Osteoblast (primary cell): ENCODE measurements at regions not wholly inside any gene's neighbourhood (a gene's known extent, or its start where the extent isn't known, plus 50 kb on each side); places are given as distances from the start of the nearest gene placed in this dataset.

Source experiments
- DNase-seq: peaks from one replicate; pipeline ENCODE4 v3.0.0; 2011; ENCODE audit warnings: low spot score, mixed read lengths; ENCODE audit not compliant: insufficient read length; ENCODE audit errors: missing footprints
- H2AFZ ChIP-seq: 2 replicates; pipeline ENCODE4 v1.6.0; 2011; ENCODE audit warnings: mild to moderate bottlenecking, low read length
- H3K27ac ChIP-seq: 2 replicates; pipeline ENCODE4 v1.5.1; 2011; ENCODE audit warnings: mild to moderate bottlenecking, low read depth, low read length, moderate library complexity
- H3K27me3 ChIP-seq: 2 replicates; pipeline ENCODE4 v1.6.0; 2012; ENCODE audit warnings: mild to moderate bottlenecking, control low read depth, inconsistent platforms, low read length, moderate library complexity; ENCODE audit not compliant: insufficient read depth
- H3K36me3 ChIP-seq: 2 replicates; pipeline ENCODE4 v1.5.1; 2011; ENCODE audit warnings: mild to moderate bottlenecking, low read length, control low read depth, moderate library complexity; ENCODE audit not compliant: insufficient read depth
- H3K4me1 ChIP-seq: 2 replicates; pipeline ENCODE4 v1.5.1; 2011; ENCODE audit warnings: mild to moderate bottlenecking, low read length, control low read depth, moderate library complexity; ENCODE audit not compliant: insufficient read depth
- H3K4me2 ChIP-seq: 2 replicates; pipeline ENCODE4 v1.6.0; 2011; ENCODE audit warnings: mild to moderate bottlenecking, low read length; ENCODE audit not compliant: insufficient read depth
- H3K4me3 ChIP-seq: fragments of 200-600 bp; sonication (generic); 3 replicates; pipeline ENCODE4 v1.5.1; 2012; ENCODE audit warnings: mild to moderate bottlenecking, low read length, inconsistent platforms; ENCODE audit not compliant: insufficient read depth
- H3K79me2 ChIP-seq: 2 replicates; pipeline ENCODE4 v1.6.0; 2012; ENCODE audit warnings: mild to moderate bottlenecking, low read length, control low read depth, inconsistent platforms; ENCODE audit not compliant: insufficient read depth
- H3K9me3 ChIP-seq: 2 replicates; pipeline ENCODE4 v1.5.1; 2011; ENCODE audit warnings: low read depth, low read length, control low read depth
- H4K20me1 ChIP-seq: 2 replicates; pipeline ENCODE4 v1.6.0; 2012; ENCODE audit warnings: mild to moderate bottlenecking, low read length, control low read depth; ENCODE audit not compliant: insufficient read depth
- CTCF ChIP-seq: IDR thresholded peaks from 2 replicates; pipeline ENCODE4 v1.5.1; 2011; ENCODE audit warnings: mild to moderate bottlenecking, low read depth, low read length, moderate library complexity; ENCODE audit errors: extremely low read depth

DNA sequence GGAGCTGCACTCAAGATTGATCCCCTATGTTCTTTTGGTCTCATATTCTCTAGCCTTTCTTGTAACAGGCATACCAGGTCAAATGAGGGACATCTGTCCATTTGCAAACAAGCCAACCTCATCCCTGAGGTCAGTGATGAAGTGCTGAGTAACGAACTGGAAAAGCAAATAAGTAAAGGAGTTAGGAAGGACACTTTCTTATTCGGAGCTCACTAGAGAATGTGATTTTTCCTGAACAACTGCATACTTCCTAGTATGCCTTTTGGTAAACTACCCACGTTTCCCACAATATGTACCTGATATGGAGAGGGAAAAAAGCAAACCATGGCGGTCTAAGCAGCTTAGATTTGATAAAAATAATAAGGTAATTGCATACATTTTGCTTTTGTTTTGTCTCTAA lies 91.0 kb upstream of the MYCBP2 start:
- no peak overlapping the region for H3K27ac ChIP-seq
- H3K4me1 ChIP-seq, result no peaks in the 10 kb centered on the region
- no peak for DNase-seq
- TF ChIP-seq CTCF, result no peak
- H3K4me2 ChIP-seq, result no peak overlapping the region
- no peak overlapping the region for H2AFZ ChIP-seq
- no peaks in the 10 kb centered on the region for H3K9me3 ChIP-seq
- H3K4me3 ChIP-seq, result no peak overlapping the region
- no peaks in the 10 kb centered on the region for H3K27me3 ChIP-seq
- no peaks in the 10 kb centered on the region for H3K36me3 ChIP-seq
- H3K79me2 ChIP-seq, result no peaks in the 10 kb centered on the region
- H4K20me1 ChIP-seq, result no peaks in the 10 kb centered on the region

DNA sequence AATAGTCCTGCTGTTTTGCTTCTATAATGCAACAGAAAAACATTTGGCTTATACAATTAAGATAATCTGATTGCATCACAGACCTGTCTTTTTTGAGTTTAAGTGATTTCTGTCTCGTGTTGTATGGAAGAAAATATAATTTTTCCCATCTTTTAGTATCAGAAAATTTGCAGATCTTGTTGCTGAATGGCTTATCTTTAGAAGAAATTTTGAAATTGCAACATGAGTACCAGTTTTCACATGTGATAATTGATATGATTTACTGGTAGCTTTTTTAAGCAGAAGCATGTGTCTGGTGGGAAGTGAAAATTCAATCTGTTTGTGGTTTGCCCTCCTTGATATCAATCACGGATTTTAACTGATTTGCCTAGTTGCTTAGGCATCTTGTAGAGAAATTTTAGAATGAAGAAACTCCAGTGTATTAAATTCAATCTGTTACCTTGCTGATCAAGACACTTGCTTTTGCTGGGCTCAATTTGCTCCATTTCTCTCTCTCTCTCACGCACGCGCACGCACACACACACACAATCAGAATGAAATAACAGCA lies 89.8 kb upstream of the MYCBP2 start:
- no peak overlapping the region for H3K27ac ChIP-seq
- no peaks in the 10 kb centered on the region for H4K20me1 ChIP-seq
- no peak for TF ChIP-seq CTCF

GRCh38 chr13:77415253-77416071 lies 88.6 kb upstream of the MYCBP2 start:
- no peak overlapping the region for H3K27ac ChIP-seq
- H3K36me3 ChIP-seq, result no peaks in the 10 kb centered on the region
- H3K4me2 ChIP-seq, result no peak overlapping the region
- no peaks in the 10 kb centered on the region for H3K4me1 ChIP-seq
- H3K27me3 ChIP-seq, result no peaks in the 10 kb centered on the region
- no peak overlapping the region for H3K4me3 ChIP-seq
- H3K9me3 ChIP-seq, result no peaks in the 10 kb centered on the region
- H4K20me1 ChIP-seq, result no peaks in the 10 kb centered on the region
- TF ChIP-seq CTCF, result no peak
- DNase-seq, result no peak
- H2AFZ ChIP-seq, result no peak overlapping the region
- H3K79me2 ChIP-seq, result no peaks in the 10 kb centered on the region

More for the DNA sequence above, 89.8 kb upstream of the MYCBP2 start:
- Histone ChIP-seq H3K9me3 (no peaks in the 10 kb centered on the region), H2AFZ (no peak overlapping the region), H3K27me3 (no peaks in the 10 kb centered on the region), H3K4me2 (no peak overlapping the region), H3K36me3 (no peaks in the 10 kb centered on the region), H3K4me1 (no peaks in the 10 kb centered on the region), H3K79me2 (no peaks in the 10 kb centered on the region), H3K4me3 (no peak overlapping the region)
- DNase-seq, result no peak

GRCh38 chr13:77412860-77413259 lies 86.0 kb upstream of the MYCBP2 start:
- Histone ChIP-seq H3K27me3 (no peaks in the 10 kb centered on the region), H3K79me2 (no peaks in the 10 kb centered on the region)

More at GRCh38 chr13:77412860-77413259, 86.0 kb upstream of the MYCBP2 start:
- no peak overlapping the region for H3K4me3 ChIP-seq
- no peaks in the 10 kb centered on the region for H3K4me1 ChIP-seq
- H3K36me3 ChIP-seq, result no peaks in the 10 kb centered on the region
- H3K27ac ChIP-seq, result no peak overlapping the region
- no peak overlapping the region for H3K4me2 ChIP-seq
- TF ChIP-seq CTCF, result no peak
- H2AFZ ChIP-seq, result no peak overlapping the region
- H3K9me3 ChIP-seq, result no peaks in the 10 kb centered on the region
- no peaks in the 10 kb centered on the region for H4K20me1 ChIP-seq
- DNase-seq, result no peak
